ENCODE measurements at regions not wholly inside any gene's neighbourhood (a gene's known extent, or its start where the extent isn't known, plus 50 kb on each side); places are given as distances from the start of the nearest gene placed in this dataset.
"Not testable (repeated sequence)": the region's sequence is repeated elsewhere in the genome, so short reads cannot be mapped to it uniquely, and the experiment has no call there.

DNA sequence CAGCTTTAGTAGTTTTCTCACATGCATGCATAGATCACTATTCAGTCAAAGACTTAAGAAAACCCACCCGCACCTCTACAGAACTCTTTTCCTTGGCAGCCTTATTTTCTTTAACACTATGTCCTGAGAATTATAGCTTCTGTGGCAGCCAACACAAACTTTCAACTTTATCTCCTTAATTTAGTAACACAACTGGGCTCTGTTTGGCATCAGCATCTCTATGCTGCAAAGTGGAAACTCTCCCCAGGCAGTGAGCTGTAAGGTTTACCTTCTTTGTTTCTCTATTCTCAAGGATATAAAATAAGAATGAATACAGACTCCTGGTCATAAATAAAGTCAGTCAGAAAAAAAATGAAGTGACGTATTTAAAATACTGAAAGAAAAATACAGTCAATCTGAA, 115.2 kb upstream of the PPP1R9A start:
- Histone ChIP-seq H3K9ac (no peak overlapping the region), H3K4me3 (no peak overlapping the region), H3K27ac (no peak overlapping the region), H2AFZ (replicated peaks) (peak overlapping the region; percentile 74), H3K9me3 (ENCODE audit: low read depth) (no peaks in the 10 kb centered on the region), H3K4me2 (no peak overlapping the region), H3K4me1 (peaks cover 6% of the 10 kb centered on the region), H3K79me2 (ENCODE audit: low read depth) (no peaks in the 10 kb centered on the region), H3F3A (ENCODE audit: low read depth) (no peaks in the 10 kb centered on the region), H3K36me3 (peaks cover 3% of the 10 kb centered on the region), H3K27me3 (no peaks in the 10 kb centered on the region), H4K20me1 (ENCODE audit: low read depth) (no peaks in the 10 kb centered on the region)
- TF ChIP-seq EZH2phosphoT487 (IDR thresholded peaks at IDR 0.05) (no peak), EZH2 (IDR thresholded peaks at IDR 0.05) (no peak)
- TF ChIP-seq, protein P1, sequence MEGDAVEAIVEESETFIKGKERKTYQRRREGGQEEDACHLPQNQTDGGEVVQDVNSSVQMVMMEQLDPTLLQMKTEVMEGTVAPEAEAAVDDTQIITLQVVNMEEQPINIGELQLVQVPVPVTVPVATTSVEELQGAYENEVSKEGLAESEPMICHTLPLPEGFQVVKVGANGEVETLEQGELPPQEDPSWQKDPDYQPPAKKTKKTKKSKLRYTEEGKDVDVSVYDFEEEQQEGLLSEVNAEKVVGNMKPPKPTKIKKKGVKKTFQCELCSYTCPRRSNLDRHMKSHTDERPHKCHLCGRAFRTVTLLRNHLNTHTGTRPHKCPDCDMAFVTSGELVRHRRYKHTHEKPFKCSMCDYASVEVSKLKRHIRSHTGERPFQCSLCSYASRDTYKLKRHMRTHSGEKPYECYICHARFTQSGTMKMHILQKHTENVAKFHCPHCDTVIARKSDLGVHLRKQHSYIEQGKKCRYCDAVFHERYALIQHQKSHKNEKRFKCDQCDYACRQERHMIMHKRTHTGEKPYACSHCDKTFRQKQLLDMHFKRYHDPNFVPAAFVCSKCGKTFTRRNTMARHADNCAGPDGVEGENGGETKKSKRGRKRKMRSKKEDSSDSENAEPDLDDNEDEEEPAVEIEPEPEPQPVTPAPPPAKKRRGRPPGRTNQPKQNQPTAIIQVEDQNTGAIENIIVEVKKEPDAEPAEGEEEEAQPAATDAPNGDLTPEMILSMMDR (IDR thresholded peaks at IDR 0.05), result no peak
- Mint-ChIP-seq H3K27ac (no peak overlapping the region), H3K36me3 (no peaks in the 10 kb centered on the region), H3K4me3 (no peak overlapping the region), H3K4me1 (no peaks in the 10 kb centered on the region), H3K27me3 (ENCODE audit: insufficient read depth, low read depth) (no peaks in the 10 kb centered on the region), H3K9me3 (no peaks in the 10 kb centered on the region)
- no peak for DNase-seq (ENCODE audit: low spot score)

DNA sequence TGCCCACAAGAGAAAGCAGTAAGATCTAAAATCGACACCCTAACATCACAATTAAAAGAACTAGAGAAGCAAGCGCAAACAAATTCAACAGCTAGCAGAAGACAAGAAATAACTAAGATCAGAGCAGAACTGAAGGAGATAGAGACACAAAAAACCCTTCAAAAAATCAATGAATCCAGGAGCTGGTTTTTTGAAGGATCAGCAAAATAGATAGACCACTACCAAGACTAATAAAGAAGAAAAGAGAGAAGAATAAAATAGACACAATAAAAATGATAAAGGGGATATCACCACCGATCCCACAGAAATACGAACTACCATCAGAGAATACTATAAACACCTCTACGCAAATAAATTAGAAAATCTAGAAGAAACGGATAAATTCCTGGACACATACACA, 110.0 kb upstream of the PPP1R9A start:
- H3K27me3 ChIP-seq; H3K27me3 Mint-ChIP-seq (ENCODE audit: insufficient read depth, low read depth); H3K36me3 Mint-ChIP-seq; H3F3A ChIP-seq (ENCODE audit: low read depth); H3K9ac ChIP-seq; H3K79me2 ChIP-seq (ENCODE audit: low read depth); H3K9me3 Mint-ChIP-seq; H3K4me1 ChIP-seq; H3K4me3 ChIP-seq; H3K27ac ChIP-seq; H3K4me3 Mint-ChIP-seq; H3K4me2 ChIP-seq; H3K4me1 Mint-ChIP-seq; H3K36me3 ChIP-seq; H4K20me1 ChIP-seq (ENCODE audit: low read depth); H3K9me3 ChIP-seq (ENCODE audit: low read depth); H3K27ac Mint-ChIP-seq; DNase-seq (ENCODE audit: low spot score); H2AFZ ChIP-seq (replicated peaks): not testable (repeated sequence)

DNA sequence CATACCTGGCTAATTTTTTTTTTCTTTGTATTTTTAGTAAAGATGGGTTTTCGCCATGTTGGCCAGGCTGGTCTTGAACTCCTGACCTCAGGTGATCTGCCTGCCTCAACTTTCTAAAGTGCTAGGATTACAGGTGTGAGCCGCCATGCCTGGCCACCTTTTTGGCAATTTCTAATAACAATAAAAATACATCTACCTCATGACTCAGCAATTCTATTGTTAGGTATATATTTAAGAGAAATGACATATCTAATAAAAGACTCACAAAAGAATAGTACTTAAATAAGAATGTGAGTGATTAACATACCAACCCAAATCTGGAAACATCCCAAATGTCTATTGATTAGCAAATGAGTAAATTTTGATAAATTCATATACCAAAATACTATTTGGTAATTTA, 103.6 kb upstream of the PPP1R9A start:
- no peak overlapping the region for H3K4me3 ChIP-seq
- no peaks in the 10 kb centered on the region for H3K27me3 ChIP-seq
- Mint-ChIP-seq H3K4me3 (no peak overlapping the region), H3K4me1 (no peaks in the 10 kb centered on the region), H3K9me3 (no peaks in the 10 kb centered on the region), H3K36me3 (no peaks in the 10 kb centered on the region), H3K27ac (no peak overlapping the region), H3K27me3 (ENCODE audit: insufficient read depth, low read depth) (no peaks in the 10 kb centered on the region)
- H3K27ac ChIP-seq, result no peak overlapping the region
- no peaks in the 10 kb centered on the region for H3K4me1 ChIP-seq
- no peaks in the 10 kb centered on the region for H3K9me3 ChIP-seq (ENCODE audit: low read depth)
- H3K4me2 ChIP-seq, result no peak overlapping the region
- H3K79me2 ChIP-seq (ENCODE audit: low read depth), result no peaks in the 10 kb centered on the region
- H3K9ac ChIP-seq, result no peak overlapping the region
- TF ChIP-seq EZH2 (IDR thresholded peaks at IDR 0.05), result no peak
- TF ChIP-seq EZH2phosphoT487 (IDR thresholded peaks at IDR 0.05), result no peak
- TF ChIP-seq, protein P1 (IDR thresholded peaks at IDR 0.05), result no peak
- no peak overlapping the region for H2AFZ ChIP-seq (replicated peaks)
- H4K20me1 ChIP-seq (ENCODE audit: low read depth), result no peaks in the 10 kb centered on the region
- DNase-seq (ENCODE audit: low spot score), result no peak
- H3K36me3 ChIP-seq, result no peaks in the 10 kb centered on the region
- no peaks in the 10 kb centered on the region for H3F3A ChIP-seq (ENCODE audit: low read depth)

DNA sequence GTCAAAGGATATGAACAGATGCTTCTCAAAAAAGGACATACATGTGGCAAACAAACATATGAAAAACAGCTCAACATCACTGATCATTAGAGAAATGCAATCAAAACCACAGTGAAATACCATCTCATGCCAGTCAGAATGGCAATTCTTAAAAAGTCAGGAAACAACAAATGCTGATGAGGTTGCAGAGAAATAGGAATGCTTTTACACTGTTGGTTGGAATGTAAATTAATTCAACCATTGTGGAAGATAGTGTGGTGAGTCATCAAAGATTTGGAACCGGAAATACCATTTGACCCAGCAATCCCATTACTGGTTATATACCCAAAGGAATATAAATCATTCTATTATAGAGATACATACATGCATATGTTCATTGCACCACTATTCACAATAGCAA, 98.7 kb upstream of the PPP1R9A start:
- not testable (repeated sequence) for H3K4me2 ChIP-seq; H3K9me3 Mint-ChIP-seq; DNase-seq (ENCODE audit: low spot score); H2AFZ ChIP-seq (replicated peaks); H3K27ac Mint-ChIP-seq; H3K4me3 ChIP-seq; H3K4me1 Mint-ChIP-seq; H3K36me3 ChIP-seq; H3K36me3 Mint-ChIP-seq; H3K4me3 Mint-ChIP-seq; H3K27me3 Mint-ChIP-seq (ENCODE audit: insufficient read depth, low read depth); H3K79me2 ChIP-seq (ENCODE audit: low read depth); H4K20me1 ChIP-seq (ENCODE audit: low read depth); H3K27me3 ChIP-seq; H3K27ac ChIP-seq; H3K9ac ChIP-seq; H3F3A ChIP-seq (ENCODE audit: low read depth); H3K9me3 ChIP-seq (ENCODE audit: low read depth); H3K4me1 ChIP-seq
